Uterus (tissue), 3 donors: ENCODE measurements at regions not wholly inside any gene's neighbourhood (a gene's known extent, or its start where the extent isn't known, plus 50 kb on each side); places are given as distances from the start of the nearest gene placed in this dataset.

ENCODE experiments used
- DNase-seq, 2 donors: peaks; one replicate each; pipeline ENCODE4 v3.0.0-alpha.2; 2019 to 2020
- H3K27ac ChIP-seq, 2 donors: fragments of 200-600 bp; sonication (generic); 1 replicate in 1 of 2; 2 replicates in 1 of 2; pipeline ENCODE4 v1.5.1; 2016 to 2018
- H3K27me3 ChIP-seq, 2 donors: fragments of 200-600 bp; sonication (generic); one replicate each; pipeline ENCODE4 v1.5.1; 2018 to 2019; ENCODE audit warnings: control low read depth in 1 of 2
- H3K36me3 ChIP-seq, 2 donors: fragments of 200-600 bp; sonication (generic); one replicate each; pipeline ENCODE4 v1.5.1; 2019; ENCODE audit warnings: control low read depth in 1 of 2
- H3K4me1 ChIP-seq, 2 donors: fragments of 200-600 bp; sonication (generic); one replicate each; pipeline ENCODE4 v1.5.1; 2018 to 2019; ENCODE audit warnings: control low read depth in 1 of 2
- H3K4me3 ChIP-seq, 2 donors: fragments of 200-600 bp; sonication (generic); 1 replicate in 1 of 2; 2 replicates in 1 of 2; pipeline ENCODE4 v1.5.1; 2018 to 2019; ENCODE audit warnings: mild to moderate bottlenecking in 1 of 2
- H3K9me3 ChIP-seq, 2 donors: fragments of 200-600 bp; sonication (generic); one replicate each; pipeline ENCODE4 v1.5.1; 2019; ENCODE audit warnings: control low read depth in 1 of 2
- POLR2A ChIP-seq, 2 donors: fragments of 450-650 bp; IDR thresholded peaks; one replicate each; pipeline ENCODE4 v1.6.1; 2016; ENCODE audit warnings: antibody characterized with exemption in 2 of 2, mild to moderate bottlenecking in 1 of 2, moderate library complexity in 1 of 2
- intact Hi-C: fragments of 100-400 bp; cut with DNase I; formaldehyde crosslinking; loops from one replicate; pipeline ENCODE4 v1.15.1; 2023; ENCODE audit warnings: low total_unique reads
- TF ChIP-seq, protein P1 (sequence below), 4 experiments: fragments of 200-600 bp in 2 of 4; fragments of 450-650 bp in 2 of 4; sonication (generic) in 2 of 4; IDR thresholded peaks; one replicate each; pipeline ENCODE4 v1.5.1; 2016 to 2019; ENCODE audit warnings: antibody characterized with exemption in 4 of 4, mild to moderate bottlenecking in 2 of 4, moderate library complexity in 1 of 4
- donor health status: DM: yes; HTN: yes; CAD: no.

DNA sequence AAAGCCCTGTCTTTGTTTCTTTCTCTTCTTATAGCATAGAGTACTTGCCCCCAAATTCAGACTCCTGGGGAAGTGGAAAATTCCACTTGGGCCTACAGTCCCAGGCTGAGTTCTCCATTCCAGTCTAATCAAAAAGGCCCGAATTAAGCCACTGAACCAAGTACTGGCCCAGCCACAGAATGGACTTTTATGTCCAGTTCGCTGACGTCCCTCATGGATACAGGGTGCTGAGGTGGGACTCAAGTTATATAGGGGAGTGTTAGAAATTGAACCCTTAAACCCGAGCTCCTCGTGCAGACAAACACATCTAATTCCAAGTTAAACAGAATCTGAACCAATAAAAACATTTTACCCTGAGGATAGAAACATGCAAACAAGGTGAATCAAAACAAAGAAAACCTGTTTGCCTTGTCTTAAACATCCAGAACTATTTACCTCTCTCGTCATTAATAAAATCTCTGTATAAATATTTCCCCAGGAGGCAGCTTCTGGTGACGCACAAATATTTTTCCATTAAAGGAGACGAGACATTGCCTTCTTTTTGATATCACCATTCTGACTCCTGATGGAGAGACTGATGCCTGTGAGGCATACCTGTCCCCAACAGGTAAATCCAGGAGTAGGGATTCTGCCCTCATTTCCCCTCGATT, 136.8 kb upstream of the ARL4C start:
- TF ChIP-seq POLR2A (IDR thresholded peaks at IDR 0.05): no peak
- Histone ChIP-seq H3K27me3 (no peaks in the 10 kb centered on the region), H3K27ac (no peak overlapping the region), H3K36me3 (no peaks in the 10 kb centered on the region), H3K9me3 (no peaks in the 10 kb centered on the region), H3K4me3 (no peak overlapping the region), H3K4me1 (no peaks in the 10 kb centered on the region)
- intact Hi-C loops: no loop called here
- no peak for DNase-seq

GRCh38 chr2:234632527-234633391, 135.9 kb upstream of the ARL4C start:
- TF ChIP-seq, protein P1, sequence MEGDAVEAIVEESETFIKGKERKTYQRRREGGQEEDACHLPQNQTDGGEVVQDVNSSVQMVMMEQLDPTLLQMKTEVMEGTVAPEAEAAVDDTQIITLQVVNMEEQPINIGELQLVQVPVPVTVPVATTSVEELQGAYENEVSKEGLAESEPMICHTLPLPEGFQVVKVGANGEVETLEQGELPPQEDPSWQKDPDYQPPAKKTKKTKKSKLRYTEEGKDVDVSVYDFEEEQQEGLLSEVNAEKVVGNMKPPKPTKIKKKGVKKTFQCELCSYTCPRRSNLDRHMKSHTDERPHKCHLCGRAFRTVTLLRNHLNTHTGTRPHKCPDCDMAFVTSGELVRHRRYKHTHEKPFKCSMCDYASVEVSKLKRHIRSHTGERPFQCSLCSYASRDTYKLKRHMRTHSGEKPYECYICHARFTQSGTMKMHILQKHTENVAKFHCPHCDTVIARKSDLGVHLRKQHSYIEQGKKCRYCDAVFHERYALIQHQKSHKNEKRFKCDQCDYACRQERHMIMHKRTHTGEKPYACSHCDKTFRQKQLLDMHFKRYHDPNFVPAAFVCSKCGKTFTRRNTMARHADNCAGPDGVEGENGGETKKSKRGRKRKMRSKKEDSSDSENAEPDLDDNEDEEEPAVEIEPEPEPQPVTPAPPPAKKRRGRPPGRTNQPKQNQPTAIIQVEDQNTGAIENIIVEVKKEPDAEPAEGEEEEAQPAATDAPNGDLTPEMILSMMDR (IDR thresholded peaks at IDR 0.05): no peak
- TF ChIP-seq POLR2A (IDR thresholded peaks at IDR 0.05): no peak
- Histone ChIP-seq H3K4me1 (no peaks in the 10 kb centered on the region), H3K9me3 (no peaks in the 10 kb centered on the region), H3K27ac (no peak overlapping the region), H3K4me3 (no peak overlapping the region), H3K27me3 (no peaks in the 10 kb centered on the region), H3K36me3 (no peaks in the 10 kb centered on the region)
- DNase-seq: no peak
- intact Hi-C loops: no loop called here

DNA sequence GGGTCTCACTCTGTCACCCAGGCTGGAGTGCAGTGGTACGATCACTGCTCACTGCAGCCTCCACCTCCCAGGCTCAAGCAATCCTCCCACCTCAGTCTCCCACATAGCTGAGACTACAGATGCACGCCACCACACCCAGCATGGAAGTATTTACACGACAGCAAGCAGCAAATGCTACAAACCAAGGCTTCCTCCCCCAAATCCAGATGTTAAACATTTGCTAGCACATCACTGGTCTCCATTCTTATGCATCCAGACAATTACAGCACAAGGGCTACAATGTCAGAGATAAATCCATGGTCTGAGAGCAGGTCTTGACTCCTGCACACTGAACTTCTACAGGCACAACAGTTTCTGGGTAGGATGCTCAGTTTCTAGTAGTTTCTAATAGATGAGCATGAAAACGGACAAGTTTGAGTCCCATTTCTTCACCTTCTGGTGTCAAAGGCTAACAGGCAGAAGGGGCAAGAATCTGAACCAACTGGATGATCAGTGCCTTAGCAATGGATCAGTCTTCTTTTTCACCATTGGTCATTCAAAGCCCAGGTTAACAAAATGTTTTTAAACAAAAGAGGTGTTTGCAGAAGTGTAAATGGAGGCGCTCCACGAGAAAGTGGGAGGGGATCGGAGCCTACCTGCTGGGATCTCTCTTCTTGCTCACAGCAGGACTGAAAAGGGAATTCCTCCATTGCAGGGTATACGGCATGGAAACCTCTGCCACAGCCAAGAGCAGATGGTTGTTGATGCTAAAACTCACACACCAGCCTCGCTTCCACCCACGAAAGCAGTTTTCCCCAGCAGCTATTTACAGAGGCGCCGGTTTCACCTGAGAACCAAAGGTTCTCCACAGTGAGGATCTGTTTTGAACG, 135.0 kb upstream of the ARL4C start:
- DNase-seq: no peak
- Histone ChIP-seq H3K9me3 (no peaks in the 10 kb centered on the region), H3K36me3 (no peaks in the 10 kb centered on the region), H3K27ac (no peak overlapping the region), H3K4me3 (no peak overlapping the region), H3K27me3 (no peaks in the 10 kb centered on the region), H3K4me1 (no peaks in the 10 kb centered on the region)
- intact Hi-C loops: no loop called here
- no peak for TF ChIP-seq POLR2A (IDR thresholded peaks at IDR 0.05)
- TF ChIP-seq, protein P1 (IDR thresholded peaks at IDR 0.05): no peak

- no peaks in the 10 kb centered on the region for H3K27me3 ChIP-seq
- H3K9me3 ChIP-seq: no peaks in the 10 kb centered on the region
- TF ChIP-seq, protein P1 (IDR thresholded peaks at IDR 0.05): no peak
- TF ChIP-seq POLR2A (IDR thresholded peaks at IDR 0.05): no peak
- H3K4me1 ChIP-seq: no peaks in the 10 kb centered on the region
- no peak overlapping the region for H3K27ac ChIP-seq
- no peak overlapping the region for H3K4me3 ChIP-seq
- DNase-seq: no peak
- H3K36me3 ChIP-seq: no peaks in the 10 kb centered on the region
- intact Hi-C loops: no loop called here
Observed at GRCh38 chr2:234630801-234631261, 133.9 kb upstream of the ARL4C start.

DNA sequence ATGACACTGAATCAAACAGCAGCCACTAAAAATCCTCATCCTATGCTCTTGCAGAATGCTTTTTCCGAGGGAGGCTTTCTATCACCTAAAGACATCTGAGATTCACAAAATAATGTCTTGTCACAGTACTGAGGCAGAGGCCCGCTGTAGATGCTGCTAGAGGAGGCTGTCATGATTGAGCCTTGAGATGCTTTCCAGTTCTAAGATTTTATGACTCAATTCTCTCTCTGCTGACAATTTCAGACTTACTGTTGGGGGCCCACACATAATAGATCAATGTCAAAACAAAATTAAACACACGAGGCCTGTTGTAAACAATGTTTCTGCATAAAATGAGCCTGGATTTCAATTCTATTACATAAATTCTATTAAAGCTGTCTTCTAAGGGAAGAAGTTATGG, 132.7 kb upstream of the ARL4C start:
- intact Hi-C loops: no loop called here
- Histone ChIP-seq H3K4me3 (no peak overlapping the region), H3K27ac (no peak overlapping the region), H3K36me3 (no peaks in the 10 kb centered on the region), H3K9me3 (no peaks in the 10 kb centered on the region), H3K27me3 (no peaks in the 10 kb centered on the region), H3K4me1 (no peaks in the 10 kb centered on the region)
- DNase-seq: no peak
- TF ChIP-seq POLR2A (IDR thresholded peaks at IDR 0.05): no peak
- TF ChIP-seq, protein P1 (IDR thresholded peaks at IDR 0.05): no peak
